22Rv1 (cell line): ENCODE measurements at regions not wholly inside any gene's neighbourhood (a gene's known extent, or its start where the extent isn't known, plus 50 kb on each side); places are given as distances from the start of the nearest gene placed in this dataset.

ENCODE experiments used
- CTCF ChIP-seq: fragments of 450-650 bp; IDR thresholded peaks from 2 replicates; pipeline ENCODE4 v1.5.1; 2017; ENCODE audit warnings: mild to moderate bottlenecking
- ZFX ChIP-seq: fragments of 450-650 bp; IDR thresholded peaks from 2 replicates; pipeline ENCODE4 v1.6.1; 2017; ENCODE audit warnings: antibody characterized with exemption, borderline replicate concordance

- peak; percentile 58 for TF ChIP-seq CTCF
- TF ChIP-seq ZFX, result no peak
Measured at GRCh38 chr4:157514711-157515110, 294.2 kb downstream of the GRIA2 start.
